ENCODE measurements at regions not wholly inside any gene's neighbourhood (a gene's known extent, or its start where the extent isn't known, plus 50 kb on each side); places are given as distances from the start of the nearest gene placed in this dataset.

- 64% methylated on average over 3 of the region's 3 CpGs for WGBS
- H3K27ac ChIP-seq (ENCODE audit: low read depth), result no peak overlapping the region
Measured at GRCh38 chr2:120556911-120557310, 178.8 kb upstream of the GLI2 start.

GRCh38 chr2:120558847-120559246, 176.8 kb upstream of the GLI2 start:
- Histone ChIP-seq H3K4me1 (ENCODE audit: insufficient read depth) (no peaks in the 10 kb centered on the region), H3K27ac (ENCODE audit: low read depth) (no peak overlapping the region), H3K36me3 (ENCODE audit: insufficient read depth) (no peaks in the 10 kb centered on the region), H3K4me3 (ENCODE audit: low read depth, low read length) (no peak overlapping the region)
- WGBS, result 80% methylated on average over 3 of the region's 3 CpGs
- no peak for DNase-seq (ENCODE audit: extremely low spot score)

More at GRCh38 chr2:120556911-120557310, 178.8 kb upstream of the GLI2 start:
- H3K36me3 ChIP-seq (ENCODE audit: insufficient read depth), result no peaks in the 10 kb centered on the region
- H3K4me1 ChIP-seq (ENCODE audit: insufficient read depth), result no peaks in the 10 kb centered on the region
- DNase-seq (ENCODE audit: extremely low spot score), result no peak
- H3K4me3 ChIP-seq (ENCODE audit: low read depth, low read length), result no peak overlapping the region

- WGBS, result 76% methylated on average over 5 of the region's 5 CpGs
- H3K27ac ChIP-seq (ENCODE audit: low read depth), result no peak overlapping the region
- no peak overlapping the region for H3K4me3 ChIP-seq (ENCODE audit: low read depth, low read length)
- no peaks in the 10 kb centered on the region for H3K4me1 ChIP-seq (ENCODE audit: insufficient read depth)
- DNase-seq (ENCODE audit: extremely low spot score), result no peak
- no peaks in the 10 kb centered on the region for H3K36me3 ChIP-seq (ENCODE audit: insufficient read depth)
Measured at GRCh38 chr2:120559401-120559800, 176.3 kb upstream of the GLI2 start.

- Histone ChIP-seq H3K36me3 (ENCODE audit: insufficient read depth) (no peaks in the 10 kb centered on the region), H3K4me1 (ENCODE audit: insufficient read depth) (no peaks in the 10 kb centered on the region), H3K27ac (ENCODE audit: low read depth) (no peak overlapping the region), H3K4me3 (ENCODE audit: low read depth, low read length) (no peak overlapping the region)
- no peak for DNase-seq (ENCODE audit: extremely low spot score)
- WGBS, result 80% methylated on average over 6 of the region's 6 CpGs
Measured at GRCh38 chr2:120560330-120560729, 175.3 kb upstream of the GLI2 start.

GRCh38 chr2:120561379-120562035, 174.2 kb upstream of the GLI2 start:
- Histone ChIP-seq H3K27ac (ENCODE audit: low read depth) (no peak overlapping the region), H3K4me3 (ENCODE audit: low read depth, low read length) (no peak overlapping the region), H3K4me1 (ENCODE audit: insufficient read depth) (no peaks in the 10 kb centered on the region), H3K36me3 (ENCODE audit: insufficient read depth) (no peaks in the 10 kb centered on the region)
- DNase-seq (ENCODE audit: extremely low spot score), result no peak
- 60% methylated on average over 11 of the region's 11 CpGs for WGBS

- no peak overlapping the region for H3K4me3 ChIP-seq (ENCODE audit: low read depth, low read length)
- no peak for DNase-seq (ENCODE audit: extremely low spot score)
- no peaks in the 10 kb centered on the region for H3K4me1 ChIP-seq (ENCODE audit: insufficient read depth)
- no peaks in the 10 kb centered on the region for H3K36me3 ChIP-seq (ENCODE audit: insufficient read depth)
- WGBS, result 93% methylated on average over 18 of the region's 18 CpGs
- no peak overlapping the region for H3K27ac ChIP-seq (ENCODE audit: low read depth)
Measured at GRCh38 chr2:120562218-120563005, 173.3 kb upstream of the GLI2 start.

- no peak for DNase-seq (ENCODE audit: extremely low spot score)
- H3K4me1 ChIP-seq (ENCODE audit: insufficient read depth), result no peaks in the 10 kb centered on the region
- 74% methylated on average over 2 of the region's 2 CpGs for WGBS
- H3K4me3 ChIP-seq (ENCODE audit: low read depth, low read length), result no peak overlapping the region
- no peaks in the 10 kb centered on the region for H3K36me3 ChIP-seq (ENCODE audit: insufficient read depth)
- no peak overlapping the region for H3K27ac ChIP-seq (ENCODE audit: low read depth)
Measured at GRCh38 chr2:120563616-120564015, 172.1 kb upstream of the GLI2 start.

GRCh38 chr2:120564213-120565094, 171.2 kb upstream of the GLI2 start:
- H3K27ac ChIP-seq (ENCODE audit: low read depth), result no peak overlapping the region
- no peaks in the 10 kb centered on the region for H3K36me3 ChIP-seq (ENCODE audit: insufficient read depth)
- WGBS, result 71% methylated on average over 23 of the region's 23 CpGs
- DNase-seq (ENCODE audit: extremely low spot score), result no peak
- no peak overlapping the region for H3K4me3 ChIP-seq (ENCODE audit: low read depth, low read length)
- H3K4me1 ChIP-seq (ENCODE audit: insufficient read depth), result no peaks in the 10 kb centered on the region

- H3K4me1 ChIP-seq (ENCODE audit: insufficient read depth), result no peaks in the 10 kb centered on the region
- no peak for DNase-seq (ENCODE audit: extremely low spot score)
- 85% methylated on average over 8 of the region's 8 CpGs for WGBS
- no peaks in the 10 kb centered on the region for H3K36me3 ChIP-seq (ENCODE audit: insufficient read depth)
- H3K4me3 ChIP-seq (ENCODE audit: low read depth, low read length), result no peak overlapping the region
- H3K27ac ChIP-seq (ENCODE audit: low read depth), result no peak overlapping the region
Measured at GRCh38 chr2:120565095-120565460, 170.6 kb upstream of the GLI2 start.

- Histone ChIP-seq H3K36me3 (ENCODE audit: insufficient read depth) (no peaks in the 10 kb centered on the region), H3K4me3 (ENCODE audit: low read depth, low read length) (no peak overlapping the region), H3K4me1 (ENCODE audit: insufficient read depth) (no peaks in the 10 kb centered on the region), H3K27ac (ENCODE audit: low read depth) (no peak overlapping the region)
- no peak for DNase-seq (ENCODE audit: extremely low spot score)
- 90% methylated on average over 9 of the region's 9 CpGs for WGBS
Measured at GRCh38 chr2:120565929-120566328, 169.7 kb upstream of the GLI2 start.

- Histone ChIP-seq H3K4me3 (ENCODE audit: low read depth, low read length) (no peak overlapping the region), H3K36me3 (ENCODE audit: insufficient read depth) (no peaks in the 10 kb centered on the region), H3K27ac (ENCODE audit: low read depth) (no peak overlapping the region), H3K4me1 (ENCODE audit: insufficient read depth) (no peaks in the 10 kb centered on the region)
- DNase-seq (ENCODE audit: extremely low spot score), result no peak
- WGBS, result 59% methylated on average over 21 of the region's 21 CpGs
Measured at GRCh38 chr2:120566331-120567035, 169.2 kb upstream of the GLI2 start.

- H3K4me3 ChIP-seq (ENCODE audit: low read depth, low read length), result no peak overlapping the region
- H3K27ac ChIP-seq (ENCODE audit: low read depth), result no peak overlapping the region
- DNase-seq (ENCODE audit: extremely low spot score), result no peak
- H3K4me1 ChIP-seq (ENCODE audit: insufficient read depth), result no peaks in the 10 kb centered on the region
- WGBS, result 95% methylated on average over 2 of the region's 2 CpGs
- H3K36me3 ChIP-seq (ENCODE audit: insufficient read depth), result no peaks in the 10 kb centered on the region
Measured at GRCh38 chr2:120567128-120567527, 168.5 kb upstream of the GLI2 start.

All from urinary bladder (tissue), 3 donors.